GM19372 (cell line): ENCODE measurements at regions not wholly inside any gene's neighbourhood (a gene's known extent, or its start where the extent isn't known, plus 50 kb on each side); places are given as distances from the start of the nearest gene placed in this dataset.

Experiments used
- ATAC-seq: cut with Tn5 transposase; IDR thresholded peaks from one replicate; pipeline ENCODE4 v1.9.1; 2021; ENCODE audit warnings: mild to moderate bottlenecking, low read depth, moderate library complexity; ENCODE audit not compliant: unreplicated experiment

DNA sequence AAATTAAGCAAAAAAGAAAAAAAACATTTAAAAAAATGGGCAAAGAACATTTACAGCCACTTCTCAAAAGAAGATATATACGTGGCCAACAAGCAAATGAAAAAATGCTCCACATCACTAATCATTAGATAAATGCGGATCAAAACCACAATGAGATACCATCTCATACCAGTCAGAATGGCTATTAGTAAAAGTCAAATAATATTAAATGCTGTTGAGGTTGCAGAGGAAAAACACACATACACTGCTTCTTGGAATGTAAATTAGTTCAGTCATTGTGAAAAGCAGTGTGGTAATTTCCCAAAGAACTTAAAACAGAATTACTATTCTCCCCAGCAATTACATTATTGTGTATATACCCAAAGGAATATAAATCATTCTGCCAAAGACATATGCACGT lies 1189.0 kb downstream of the PCDH18 start:
- ATAC-seq = no peak

- ATAC-seq = no peak
These were observed 1189.6 kb downstream of the PCDH18 start for GRCh38 chr4:136342666-136343065.

GRCh38 chr4:136337216-136337615 lies 1195.1 kb downstream of the PCDH18 start:
- ATAC-seq = no peak

GRCh38 chr4:136336479-136336878 lies 1195.8 kb downstream of the PCDH18 start:
- no peak for ATAC-seq

DNA sequence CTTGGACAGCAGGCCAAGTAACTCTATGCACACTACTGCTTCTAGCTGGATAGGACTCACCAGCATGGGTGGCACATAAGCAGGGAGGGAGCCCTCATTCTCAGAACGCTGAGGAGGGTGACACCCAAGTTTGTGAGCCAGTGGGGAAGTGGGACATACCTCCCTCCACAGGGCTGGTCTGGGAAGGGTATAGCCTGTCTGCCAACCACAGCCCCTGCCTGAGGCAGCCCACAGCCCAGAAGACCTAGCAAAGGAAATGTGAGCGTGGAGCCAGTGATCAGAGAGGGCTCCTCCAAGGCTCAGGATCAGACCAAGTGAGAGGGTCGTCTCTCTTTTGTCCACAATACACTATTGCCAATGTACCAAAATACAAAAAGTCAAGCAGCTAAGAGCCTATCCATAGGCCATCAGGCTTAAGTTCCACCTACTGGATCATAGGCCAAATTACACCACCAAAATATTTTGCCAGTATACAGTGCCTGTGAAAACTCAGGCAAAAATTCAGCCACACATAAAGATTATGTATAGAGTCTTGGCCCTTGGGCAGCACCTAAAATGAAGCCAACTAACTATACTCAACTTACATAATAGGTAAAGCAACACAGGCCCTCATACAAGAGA lies 1203.1 kb downstream of the PCDH18 start:
- no peak for ATAC-seq

DNA sequence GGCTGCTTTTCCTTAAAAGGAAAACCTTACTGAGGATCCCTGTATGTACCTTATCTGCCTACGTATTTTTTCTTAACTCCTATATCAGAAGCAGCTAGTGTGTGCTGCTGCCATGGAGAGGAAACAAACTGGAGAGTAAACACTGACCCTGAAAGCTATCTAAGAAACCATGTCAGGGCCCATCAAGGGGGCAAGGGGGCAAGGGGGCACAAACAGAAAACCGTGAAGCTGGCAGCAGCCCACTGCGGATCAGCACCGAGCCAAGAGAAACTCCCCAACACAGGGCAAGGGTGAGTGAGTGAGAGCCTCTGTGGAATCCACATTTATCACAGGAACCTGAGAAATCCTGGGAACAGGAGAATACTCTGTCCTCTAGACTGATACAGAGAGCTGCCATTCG lies 1204.2 kb downstream of the PCDH18 start:
- no peak for ATAC-seq

DNA sequence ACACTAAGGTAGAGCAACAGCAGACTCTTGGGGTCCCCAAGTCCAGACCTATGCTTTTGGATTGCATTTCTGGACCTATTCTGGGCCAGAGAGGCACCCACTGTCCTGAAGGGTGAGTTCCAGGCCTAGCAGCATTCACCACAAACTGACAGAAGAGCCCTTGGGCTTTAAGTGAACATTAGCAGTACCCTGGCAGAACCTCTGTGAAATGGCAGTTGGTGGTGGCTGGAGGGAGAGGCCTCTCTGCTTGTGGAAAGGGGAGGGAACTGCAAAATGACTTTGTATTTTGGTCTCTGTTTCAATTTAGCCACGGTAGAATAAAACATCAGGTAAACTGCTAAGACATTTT lies 1211.9 kb downstream of the PCDH18 start:
- ATAC-seq = no peak

DNA sequence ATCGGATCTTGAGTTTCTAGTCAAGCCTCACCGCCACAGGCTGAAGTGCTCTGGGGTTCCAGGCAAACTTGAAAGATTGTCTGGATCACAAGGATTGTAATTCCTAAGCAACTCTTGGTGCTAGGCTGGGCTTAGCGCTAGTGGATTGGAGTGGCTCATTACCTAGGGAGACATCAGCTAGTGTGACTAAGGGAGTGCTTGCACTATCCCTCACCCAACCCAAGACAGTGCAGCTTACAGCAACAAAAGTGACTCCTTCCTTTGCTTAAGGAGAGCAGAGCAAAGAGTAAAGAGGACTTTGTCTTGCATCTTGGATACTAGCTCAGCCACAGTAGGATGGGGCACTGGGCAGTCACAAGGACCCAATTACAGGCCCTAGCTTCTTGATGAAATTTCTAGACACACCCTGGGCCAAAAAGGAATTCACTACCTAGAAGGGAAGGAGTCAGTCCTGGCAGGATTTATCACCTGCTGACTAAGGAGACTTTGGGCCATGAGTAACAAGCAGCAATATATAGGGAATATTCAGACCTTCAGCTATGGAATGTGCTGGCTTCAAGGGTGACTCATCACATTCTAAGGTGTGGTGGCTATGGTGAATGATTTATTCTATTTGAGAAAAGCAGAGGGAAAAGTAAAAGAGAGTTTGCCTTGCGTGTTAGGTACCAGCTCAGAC lies 1212.4 kb downstream of the PCDH18 start:
- ATAC-seq = no peak

GRCh38 chr4:136316961-136317360 lies 1215.3 kb downstream of the PCDH18 start:
- no peak for ATAC-seq

DNA sequence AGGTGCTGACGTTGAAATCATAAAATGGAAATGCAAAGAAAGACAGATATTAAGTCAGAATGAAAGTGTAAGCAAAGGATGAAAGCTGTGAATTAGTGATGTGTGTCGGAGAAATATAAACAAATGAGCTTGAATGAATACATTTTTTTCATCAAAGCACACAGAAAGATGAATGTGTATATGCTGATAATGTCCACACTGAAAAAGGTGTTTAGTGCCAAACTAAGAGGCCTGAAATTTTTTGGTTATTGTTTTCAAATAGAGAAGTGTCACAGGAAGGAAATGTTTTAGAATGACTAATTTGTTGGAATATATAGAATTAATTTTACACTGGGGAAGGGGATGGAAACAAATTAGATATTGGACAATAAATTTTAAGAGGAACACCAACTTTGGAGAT lies 1217.6 kb downstream of the PCDH18 start:
- ATAC-seq = no peak

DNA sequence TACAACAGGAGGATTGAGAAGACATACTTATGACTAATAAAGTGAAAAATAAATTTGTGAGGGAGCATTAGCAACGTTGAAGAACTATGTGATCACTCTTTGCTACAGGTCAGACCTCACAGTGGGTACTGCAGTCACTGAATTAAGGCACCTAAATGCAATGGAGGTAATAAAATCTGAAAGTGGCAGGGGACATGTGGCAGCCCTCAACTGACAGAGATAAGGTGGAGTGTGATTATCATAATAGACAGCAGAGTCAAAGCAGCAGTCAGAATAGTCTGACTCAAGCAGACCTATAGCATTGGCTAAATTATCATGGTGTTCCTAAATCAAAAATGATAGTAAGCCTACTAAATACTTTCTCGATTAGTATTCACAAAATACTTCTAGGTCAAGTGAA lies 1220.5 kb downstream of the PCDH18 start:
- no peak for ATAC-seq

DNA sequence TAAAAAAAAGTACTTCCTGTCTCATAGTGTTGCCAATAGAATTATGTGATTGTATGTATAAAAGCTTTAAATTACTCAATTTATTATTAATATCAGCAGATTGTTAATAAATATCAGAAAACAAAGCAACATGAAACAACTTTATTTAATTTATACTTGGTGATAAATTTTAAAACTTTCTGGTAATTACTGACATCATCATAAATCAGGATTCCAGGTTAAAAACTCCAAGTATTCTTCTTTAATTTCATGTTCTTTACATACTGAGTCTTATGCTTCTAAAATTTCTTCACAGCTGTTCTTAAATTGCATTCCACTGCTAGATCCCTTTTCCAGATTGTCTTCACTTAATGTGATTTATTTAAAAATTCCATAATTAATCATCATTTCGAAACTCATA lies 1224.5 kb downstream of the PCDH18 start:
- no peak for ATAC-seq

- no peak for ATAC-seq
These were observed 1225.9 kb downstream of the PCDH18 start for GRCh38 chr4:136306361-136306760.

DNA sequence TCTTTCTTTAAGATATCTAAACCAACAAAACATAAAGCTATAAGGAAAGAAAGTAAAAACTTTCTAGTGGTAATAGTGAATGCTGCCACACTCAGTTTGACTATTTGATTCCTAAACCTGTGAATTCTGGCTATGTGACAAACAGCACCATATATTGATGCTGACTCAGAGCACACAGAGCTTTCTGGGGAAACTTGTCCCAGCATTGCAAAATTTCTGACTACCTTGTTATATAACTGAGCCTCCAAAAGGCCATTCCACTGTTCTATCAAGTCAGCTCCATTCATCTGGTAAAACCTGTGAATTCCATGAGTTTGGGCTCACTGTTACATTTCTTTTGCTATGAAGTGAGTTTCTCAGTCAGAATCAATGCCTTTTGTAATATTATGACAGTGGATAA lies 1229.7 kb downstream of the PCDH18 start:
- no peak for ATAC-seq

DNA sequence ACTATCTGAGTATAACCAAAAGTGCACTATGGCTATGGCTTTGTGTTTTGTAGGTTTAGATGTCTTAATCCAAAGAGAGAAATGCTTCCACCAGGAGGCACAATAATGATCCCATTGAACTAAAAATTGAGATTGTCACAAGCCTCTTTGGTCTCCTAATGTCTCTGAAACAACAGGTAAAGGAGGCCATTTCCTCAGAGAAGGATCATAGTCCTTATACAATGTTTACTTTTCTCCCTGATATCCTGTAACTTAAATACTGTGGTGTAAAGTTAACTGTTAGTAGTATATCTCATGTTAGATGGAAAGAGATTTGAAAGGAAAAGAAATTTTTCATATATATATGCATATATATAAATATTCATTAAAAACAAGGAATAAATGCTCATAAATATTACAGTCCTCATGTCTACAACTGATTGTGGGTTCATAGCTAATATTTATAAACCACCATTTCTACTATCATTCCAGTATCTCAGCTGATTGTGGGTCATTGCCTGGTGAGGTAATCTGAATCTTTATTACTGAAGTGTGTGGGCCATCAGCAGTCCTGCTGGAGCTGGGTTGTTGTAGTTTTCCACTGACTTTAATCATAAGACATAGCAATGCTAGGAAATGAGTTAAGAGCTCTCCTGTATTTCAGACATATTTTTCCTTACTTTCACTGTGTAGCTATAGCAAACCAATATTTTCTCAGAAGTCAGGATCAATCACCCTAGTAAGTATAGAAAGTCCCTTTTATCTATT lies 1230.4 kb downstream of the PCDH18 start:
- ATAC-seq = no peak

GRCh38 chr4:136283977-136284376 lies 1248.3 kb downstream of the PCDH18 start:
- no peak for ATAC-seq

DNA sequence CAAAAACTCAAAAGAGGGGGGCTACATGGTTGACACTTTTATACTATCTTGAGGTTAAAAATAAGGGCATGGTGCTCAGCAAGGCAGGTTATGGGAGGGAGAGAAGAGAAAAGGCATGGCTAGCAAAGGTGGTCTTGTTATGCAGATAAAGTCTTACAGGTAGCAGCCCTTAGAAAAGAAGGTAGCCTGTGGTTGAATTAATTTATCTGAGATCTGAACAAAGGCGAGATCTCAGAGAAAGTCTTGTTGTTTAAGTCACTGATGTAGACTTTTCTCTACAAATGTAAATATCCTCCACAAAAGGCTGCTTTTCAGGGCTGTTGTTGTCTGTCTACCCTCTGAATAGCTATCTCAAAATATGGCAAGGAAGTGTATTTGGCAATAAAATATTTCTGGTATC lies 1250.4 kb downstream of the PCDH18 start:
- ATAC-seq = no peak

DNA sequence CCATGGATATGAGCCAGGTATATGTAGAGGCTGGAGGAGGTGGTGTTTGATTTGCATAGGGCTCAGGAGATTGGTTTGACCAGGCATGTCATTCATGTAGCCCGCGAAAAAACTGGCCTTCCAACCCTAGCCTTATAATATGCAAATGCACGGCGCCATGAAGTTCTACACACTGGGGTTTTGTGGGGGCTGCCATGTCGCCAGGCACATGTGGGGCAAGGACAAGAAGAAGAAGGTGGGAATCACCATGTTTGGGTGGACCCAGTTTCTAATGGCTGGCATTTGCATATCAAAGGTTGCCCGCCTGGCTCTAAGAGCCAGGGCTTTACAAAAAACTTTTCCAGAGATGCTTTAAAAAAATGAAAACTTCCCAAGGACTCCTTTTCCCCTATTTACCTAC lies 1251.0 kb downstream of the PCDH18 start:
- ATAC-seq = no peak

DNA sequence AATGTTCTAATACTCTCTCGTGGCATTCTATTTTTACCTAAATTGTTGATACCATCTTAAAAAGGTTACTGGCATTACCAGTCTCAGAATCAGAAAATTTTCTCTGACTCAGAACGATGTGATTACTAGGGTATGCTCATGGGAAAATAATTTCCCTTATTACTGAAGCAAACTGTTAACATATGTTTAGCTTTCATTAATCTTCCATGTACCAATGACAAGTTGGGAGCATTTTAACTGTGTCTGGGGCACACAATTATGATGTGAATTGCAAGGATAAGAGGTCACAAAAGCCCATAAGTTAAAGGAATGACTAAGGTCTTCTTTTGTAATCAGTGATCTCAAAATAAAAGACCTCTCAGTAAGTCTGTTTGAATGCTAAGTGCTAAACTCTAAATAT lies 1254.6 kb downstream of the PCDH18 start:
- ATAC-seq = no peak

DNA sequence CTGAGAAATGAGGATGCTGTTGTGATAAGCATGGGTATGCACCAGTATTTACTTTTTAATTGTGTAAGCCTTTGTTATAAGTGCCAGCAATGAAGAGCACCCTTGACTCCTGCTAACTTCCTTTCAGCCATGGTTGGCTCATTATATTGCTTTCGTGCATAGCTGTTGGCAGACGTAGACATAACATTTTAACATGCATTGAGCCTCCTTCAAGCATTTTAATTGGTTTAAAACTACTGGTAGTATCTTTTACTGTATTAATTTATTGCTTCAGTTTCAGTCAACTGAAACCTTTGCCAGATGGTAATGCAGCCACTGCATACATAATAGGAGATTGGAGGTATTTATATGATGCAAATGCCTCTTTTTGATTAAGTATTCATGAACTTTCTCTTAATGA lies 1285.4 kb downstream of the PCDH18 start:
- ATAC-seq = no peak

DNA sequence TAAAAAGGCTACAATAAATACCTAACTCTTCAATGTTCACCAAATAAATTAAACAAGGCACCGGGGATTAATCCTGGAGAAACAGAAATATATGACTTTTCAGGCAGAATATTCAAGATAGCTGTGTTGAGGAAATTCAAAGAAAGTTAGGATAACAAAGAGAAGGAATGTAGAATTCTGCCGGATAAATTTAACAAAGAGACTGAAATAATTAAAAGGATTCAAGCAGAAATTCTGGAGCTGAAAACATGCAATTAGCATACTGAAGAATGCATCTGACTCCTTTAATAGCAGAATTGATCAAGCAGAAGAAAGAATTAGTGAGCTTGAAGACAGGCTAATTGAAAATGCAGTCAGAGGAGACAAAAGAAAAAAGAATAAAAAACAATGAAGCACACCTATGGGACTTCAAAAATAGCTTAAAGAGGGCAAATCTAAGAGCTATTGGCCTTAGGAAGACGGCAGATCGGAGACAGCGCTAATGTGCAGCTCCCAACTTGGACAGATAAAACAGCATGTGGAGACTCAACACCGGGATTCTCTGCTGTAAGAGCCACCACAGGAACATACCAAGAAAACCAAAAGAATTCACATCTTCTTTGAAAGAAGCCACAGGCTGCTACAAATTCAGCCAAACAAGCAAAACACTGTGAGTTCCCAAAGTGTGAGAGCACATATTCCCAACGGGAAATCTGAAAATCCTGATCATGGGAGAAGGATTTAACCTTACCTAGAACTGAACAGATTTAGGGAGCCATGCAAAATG lies 1290.9 kb downstream of the PCDH18 start:
- no peak for ATAC-seq
